Raji (cell line): ENCODE measurements at regions not wholly inside any gene's neighbourhood (a gene's known extent, or its start where the extent isn't known, plus 50 kb on each side); places are given as distances from the start of the nearest gene placed in this dataset.

Experiments
- POLR2A ChIP-seq: IDR thresholded peaks from 2 replicates; pipeline ENCODE4 v1.6.1; 2011; ENCODE audit warnings: low read depth, low read length, control low read depth; ENCODE audit not compliant: insufficient read depth

GRCh38 chr6:145427232-145427631 is 308.1 kb downstream of the EPM2A start:
- no peak for TF ChIP-seq POLR2A

GRCh38 chr6:145428706-145429105 is 306.6 kb downstream of the EPM2A start:
- no peak for TF ChIP-seq POLR2A

- TF ChIP-seq POLR2A, result no peak
Measured at GRCh38 chr6:145442110-145442509, 293.2 kb downstream of the EPM2A start.

GRCh38 chr6:145445674-145446073 is 289.6 kb downstream of the EPM2A start:
- no peak for TF ChIP-seq POLR2A

- TF ChIP-seq POLR2A, result no peak
Measured at GRCh38 chr6:145451029-145451428, 284.3 kb downstream of the EPM2A start.

GRCh38 chr6:145453376-145453775 is 281.9 kb downstream of the EPM2A start:
- no peak for TF ChIP-seq POLR2A

GRCh38 chr6:145454006-145454405 is 281.3 kb downstream of the EPM2A start:
- no peak for TF ChIP-seq POLR2A

- TF ChIP-seq POLR2A, result no peak
Measured at GRCh38 chr6:145457556-145457955, 277.8 kb downstream of the EPM2A start.

GRCh38 chr6:145468534-145468933 is 266.8 kb downstream of the EPM2A start:
- TF ChIP-seq POLR2A, result no peak

- TF ChIP-seq POLR2A, result no peak
Measured at GRCh38 chr6:145469021-145469420, 266.3 kb downstream of the EPM2A start.

GRCh38 chr6:145475794-145476396 is 259.4 kb downstream of the EPM2A start:
- no peak for TF ChIP-seq POLR2A

GRCh38 chr6:145480024-145480423 is 255.3 kb downstream of the EPM2A start:
- TF ChIP-seq POLR2A, result no peak

- no peak for TF ChIP-seq POLR2A
Measured at GRCh38 chr6:145483191-145483996, 251.9 kb downstream of the EPM2A start.

GRCh38 chr6:145485288-145485687 is 250.0 kb downstream of the EPM2A start:
- no peak for TF ChIP-seq POLR2A

- TF ChIP-seq POLR2A, result no peak
Measured at GRCh38 chr6:145486306-145486705, 249.0 kb downstream of the EPM2A start.

GRCh38 chr6:145489583-145489982 is 245.7 kb downstream of the EPM2A start:
- no peak for TF ChIP-seq POLR2A
